DND-41 (cell line): ENCODE measurements at regions not wholly inside any gene's neighbourhood (a gene's known extent, or its start where the extent isn't known, plus 50 kb on each side); places are given as distances from the start of the nearest gene placed in this dataset.

Experiments
- ATAC-seq: fragments of 200-7000 bp; cut with Tn5 transposase; 3 replicates; pipeline ENCODE4 v1.9.1; 2021; ENCODE audit warnings: low read depth; ENCODE audit not compliant: insufficient read depth
- DNase-seq: peaks from one replicate; pipeline ENCODE4 v3.0.0-alpha.2; 2020
- H2AFZ ChIP-seq: 2 replicates; pipeline ENCODE4 v1.6.0; 2012; ENCODE audit warnings: low read depth, low read length
- H3K27ac ChIP-seq: 2 replicates; pipeline ENCODE4 v1.5.1; 2012; ENCODE audit warnings: low read length, inconsistent platforms
- H3K27me3 ChIP-seq: fragments of 200-600 bp; sonication (generic); 2 replicates; pipeline ENCODE4 v1.6.0; 2012; ENCODE audit warnings: low read length, mild to moderate bottlenecking, inconsistent platforms; ENCODE audit not compliant: insufficient read depth, poor library complexity
- H3K36me3 ChIP-seq: 2 replicates; pipeline ENCODE4 v1.5.1; 2012; ENCODE audit warnings: low read length, inconsistent platforms; ENCODE audit not compliant: insufficient read depth
- H3K4me1 ChIP-seq: 2 replicates; pipeline ENCODE4 v1.5.1; 2012; ENCODE audit warnings: mild to moderate bottlenecking, low read length; ENCODE audit not compliant: insufficient read depth
- H3K4me2 ChIP-seq: 2 replicates; pipeline ENCODE4 v1.6.0; 2012; ENCODE audit warnings: mild to moderate bottlenecking, moderate library complexity, low read length, inconsistent platforms; ENCODE audit not compliant: insufficient read depth
- H3K4me3 ChIP-seq, 2 experiments: fragments of 200-600 bp in 1 of 2; shearing (Covaris generic) in 1 of 2; 2 replicates each; pipeline ENCODE4 v1.5.1; 2012 to 2016; ENCODE audit warnings: inconsistent platforms in 2 of 2, low read length in 2 of 2, mild to moderate bottlenecking in 2 of 2, low read depth in 1 of 2, moderate library complexity in 1 of 2
- H3K79me2 ChIP-seq: 2 replicates; pipeline ENCODE4 v1.6.0; 2012; ENCODE audit warnings: low read length, inconsistent platforms; ENCODE audit not compliant: insufficient read depth
- H3K9ac ChIP-seq: 2 replicates; pipeline ENCODE4 v1.6.0; 2012; ENCODE audit warnings: low read depth, mild to moderate bottlenecking, inconsistent platforms, low read length, moderate library complexity
- H3K9me3 ChIP-seq: 2 replicates; pipeline ENCODE4 v1.5.1; 2012; ENCODE audit warnings: low read length, moderate library complexity, mild to moderate bottlenecking, inconsistent platforms; ENCODE audit not compliant: insufficient read depth, severe bottlenecking
- H4K20me1 ChIP-seq: 2 replicates; pipeline ENCODE4 v1.6.0; 2012; ENCODE audit warnings: low read length; ENCODE audit not compliant: insufficient read depth
- EZH2 ChIP-seq: IDR thresholded peaks from 3 replicates; pipeline ENCODE4 v1.6.1; 2012; ENCODE audit warnings: borderline replicate concordance, low read depth, mild to moderate bottlenecking, moderate library complexity, low read length, inconsistent platforms; ENCODE audit not compliant: severe bottlenecking
- TF ChIP-seq, protein P1 (sequence below): IDR thresholded peaks from 2 replicates; pipeline ENCODE4 v1.5.1; 2012; ENCODE audit warnings: borderline replicate concordance, low read length, moderate library complexity, mild to moderate bottlenecking; ENCODE audit not compliant: poor library complexity, severe bottlenecking; ENCODE audit errors: extremely low read depth

DNA sequence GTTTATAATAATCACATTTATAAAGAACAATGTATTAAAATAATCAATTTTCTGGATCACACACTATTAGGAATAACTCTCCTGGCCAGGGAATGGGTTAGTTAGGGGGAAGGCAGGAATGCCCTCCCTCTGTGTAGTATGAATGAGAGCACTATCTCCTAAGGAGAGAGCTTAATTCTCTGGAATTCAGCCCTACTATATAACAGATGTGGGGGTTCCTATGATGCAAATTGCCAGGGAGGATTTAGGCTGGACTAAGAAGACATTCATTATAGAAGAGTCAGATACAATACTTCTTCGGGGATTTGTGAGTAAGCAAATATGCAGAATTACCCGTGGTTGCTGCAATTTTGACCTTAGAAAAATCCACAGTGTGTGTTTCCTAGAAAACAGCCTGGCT, 250.1 kb upstream of the VRK2 start:
- Histone ChIP-seq H3K9ac (no peak overlapping the region), H3K4me2 (no peak overlapping the region), H3K79me2 (no peaks in the 10 kb centered on the region), H3K9me3 (peaks cover 5% of the 10 kb centered on the region), H4K20me1 (no peaks in the 10 kb centered on the region), H3K4me3 (no peak overlapping the region), H3K4me1 (no peaks in the 10 kb centered on the region), H3K36me3 (no peaks in the 10 kb centered on the region), H3K27ac (no peak overlapping the region), H2AFZ (no peak overlapping the region), H3K27me3 (no peaks in the 10 kb centered on the region)
- no peak for TF ChIP-seq EZH2
- TF ChIP-seq, protein P1, sequence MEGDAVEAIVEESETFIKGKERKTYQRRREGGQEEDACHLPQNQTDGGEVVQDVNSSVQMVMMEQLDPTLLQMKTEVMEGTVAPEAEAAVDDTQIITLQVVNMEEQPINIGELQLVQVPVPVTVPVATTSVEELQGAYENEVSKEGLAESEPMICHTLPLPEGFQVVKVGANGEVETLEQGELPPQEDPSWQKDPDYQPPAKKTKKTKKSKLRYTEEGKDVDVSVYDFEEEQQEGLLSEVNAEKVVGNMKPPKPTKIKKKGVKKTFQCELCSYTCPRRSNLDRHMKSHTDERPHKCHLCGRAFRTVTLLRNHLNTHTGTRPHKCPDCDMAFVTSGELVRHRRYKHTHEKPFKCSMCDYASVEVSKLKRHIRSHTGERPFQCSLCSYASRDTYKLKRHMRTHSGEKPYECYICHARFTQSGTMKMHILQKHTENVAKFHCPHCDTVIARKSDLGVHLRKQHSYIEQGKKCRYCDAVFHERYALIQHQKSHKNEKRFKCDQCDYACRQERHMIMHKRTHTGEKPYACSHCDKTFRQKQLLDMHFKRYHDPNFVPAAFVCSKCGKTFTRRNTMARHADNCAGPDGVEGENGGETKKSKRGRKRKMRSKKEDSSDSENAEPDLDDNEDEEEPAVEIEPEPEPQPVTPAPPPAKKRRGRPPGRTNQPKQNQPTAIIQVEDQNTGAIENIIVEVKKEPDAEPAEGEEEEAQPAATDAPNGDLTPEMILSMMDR: no peak
- no peak for ATAC-seq
- DNase-seq: no peak

DNA sequence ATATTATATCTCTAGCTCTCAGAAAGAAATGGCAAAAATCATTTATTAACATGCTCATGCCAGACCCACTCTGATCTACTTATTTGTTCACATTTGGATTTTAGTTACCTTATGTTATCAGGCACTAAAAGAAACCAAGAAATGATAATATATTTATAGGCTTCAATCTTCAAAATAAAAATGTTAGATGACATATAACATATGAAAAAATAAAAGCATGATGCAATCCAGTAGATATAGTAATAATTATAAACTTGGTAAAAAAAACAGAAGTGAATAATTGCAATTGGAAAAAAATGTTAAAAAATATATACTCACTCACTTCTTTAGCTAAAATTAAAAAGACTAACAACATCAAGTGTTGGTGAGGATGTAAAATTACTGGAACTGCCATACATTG, 248.3 kb upstream of the VRK2 start:
- Histone ChIP-seq H3K4me3 (no peak overlapping the region), H3K36me3 (no peaks in the 10 kb centered on the region), H3K27ac (no peak overlapping the region), H2AFZ (no peak overlapping the region), H3K9ac (no peak overlapping the region), H4K20me1 (no peaks in the 10 kb centered on the region), H3K79me2 (no peaks in the 10 kb centered on the region), H3K27me3 (no peaks in the 10 kb centered on the region), H3K4me1 (no peaks in the 10 kb centered on the region), H3K9me3 (peaks cover 5% of the 10 kb centered on the region), H3K4me2 (no peak overlapping the region)
- TF ChIP-seq EZH2: no peak
- TF ChIP-seq, protein P1: no peak
- no peak for DNase-seq
- ATAC-seq: no peak

DNA sequence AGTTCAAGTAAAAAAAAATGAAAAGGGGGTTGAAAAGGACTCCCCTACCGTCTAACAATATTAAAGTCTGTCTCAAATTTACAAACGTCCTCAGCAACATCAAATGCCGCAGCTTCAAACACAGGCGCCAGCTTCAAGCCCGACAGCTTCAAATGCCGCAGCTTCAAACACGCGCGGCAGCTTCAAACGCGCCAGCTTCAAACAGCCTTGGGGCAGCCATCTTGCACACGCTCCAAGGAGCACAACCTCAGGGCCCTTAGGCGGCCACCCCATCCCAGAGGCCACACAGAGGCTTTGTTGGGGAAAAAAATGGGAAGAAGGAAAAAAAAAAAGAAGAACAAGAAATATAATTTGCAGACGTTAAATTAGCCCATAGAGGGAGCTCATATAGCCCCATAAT, 244.4 kb upstream of the VRK2 start:
- Histone ChIP-seq H3K27ac (no peak overlapping the region), H3K36me3 (no peaks in the 10 kb centered on the region), H3K9me3 (peaks cover 5% of the 10 kb centered on the region), H3K4me1 (no peaks in the 10 kb centered on the region), H3K4me3 (no peak overlapping the region), H2AFZ (no peak overlapping the region), H3K27me3 (no peaks in the 10 kb centered on the region), H3K79me2 (no peaks in the 10 kb centered on the region), H3K9ac (no peak overlapping the region), H3K4me2 (no peak overlapping the region), H4K20me1 (no peaks in the 10 kb centered on the region)
- TF ChIP-seq, protein P1: no peak
- no peak for TF ChIP-seq EZH2
- no peak for DNase-seq
- ATAC-seq: no peak

DNA sequence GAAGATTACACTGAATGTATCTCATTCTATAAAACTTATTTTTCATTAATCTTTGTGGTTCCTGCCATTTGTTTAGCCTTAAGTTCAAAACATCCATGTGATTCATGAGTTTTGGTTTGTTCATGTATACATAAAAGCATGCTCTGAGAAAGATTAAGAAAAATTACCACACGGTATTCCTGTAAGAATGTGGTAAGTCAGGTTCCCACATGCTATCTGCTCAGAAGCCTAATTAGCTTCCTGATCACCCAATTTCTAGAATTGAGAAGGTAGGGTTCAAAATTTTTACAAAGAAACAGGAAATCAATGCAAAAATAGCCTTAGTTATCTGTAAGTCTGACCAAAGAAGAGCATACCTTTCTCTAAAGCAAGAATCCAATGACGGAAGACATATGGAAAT, 241.6 kb upstream of the VRK2 start:
- Histone ChIP-seq H2AFZ (no peak overlapping the region), H3K79me2 (no peaks in the 10 kb centered on the region), H3K27ac (no peak overlapping the region), H3K36me3 (no peaks in the 10 kb centered on the region), H3K4me1 (no peaks in the 10 kb centered on the region), H3K4me3 (no peak overlapping the region), H3K9ac (no peak overlapping the region), H3K27me3 (no peaks in the 10 kb centered on the region), H4K20me1 (no peaks in the 10 kb centered on the region), H3K4me2 (no peak overlapping the region), H3K9me3 (no peaks in the 10 kb centered on the region)
- no peak for ATAC-seq
- DNase-seq: no peak
- no peak for TF ChIP-seq EZH2
- TF ChIP-seq, protein P1: no peak
